Smooth muscle cell (in vitro differentiated cells): ENCODE measurements at regions not wholly inside any gene's neighbourhood (a gene's known extent, or its start where the extent isn't known, plus 50 kb on each side); places are given as distances from the start of the nearest gene placed in this dataset.
A peak's percentile ranks its signal among the peaks of the same experiment; 100 is the strongest.

Experiments used
- DNase-seq: peaks from one replicate; lab custom pipeline; 2025; ENCODE audit not compliant: unreplicated experiment; lab: John Stamatoyannopoulos, UW
- H2AFZ ChIP-seq: fragments of 200-600 bp; sonication (generic); 2 replicates; pipeline ENCODE4 v1.6.0; 2016; ENCODE audit warnings: antibody characterized with exemption, low read depth, mild to moderate bottlenecking
- H3F3A ChIP-seq: fragments of 200-600 bp; sonication (generic); 2 replicates; pipeline ENCODE4 v1.6.0; 2017; ENCODE audit warnings: antibody characterized with exemption, low read depth
- H3K27ac ChIP-seq: fragments of 200-600 bp; sonication (generic); 2 replicates; pipeline ENCODE4 v1.5.1; 2016; ENCODE audit warnings: low read depth, mild to moderate bottlenecking
- H3K27me3 ChIP-seq: fragments of 200-600 bp; sonication (generic); 2 replicates; pipeline ENCODE4 v1.6.1; 2016; ENCODE audit warnings: low read depth, mild to moderate bottlenecking
- H3K36me3 ChIP-seq: fragments of 200-600 bp; sonication (generic); 2 replicates; pipeline ENCODE4 v1.5.1; 2016; ENCODE audit warnings: low read depth
- H3K4me1 ChIP-seq: fragments of 200-600 bp; sonication (generic); 2 replicates; pipeline ENCODE4 v1.5.1; 2016; ENCODE audit warnings: low read depth
- H3K4me2 ChIP-seq: fragments of 200-600 bp; sonication (generic); 2 replicates; pipeline ENCODE4 v1.6.0; 2016; ENCODE audit warnings: mild to moderate bottlenecking
- H3K4me3 ChIP-seq: fragments of 200-600 bp; sonication (generic); 2 replicates; pipeline ENCODE4 v1.5.1; 2016; ENCODE audit warnings: mild to moderate bottlenecking
- H3K79me2 ChIP-seq: fragments of 200-600 bp; sonication (generic); 2 replicates; pipeline ENCODE4 v1.6.0; 2016; ENCODE audit warnings: low read depth, mild to moderate bottlenecking
- H3K9ac ChIP-seq: fragments of 200-600 bp; sonication (generic); 2 replicates; pipeline ENCODE4 v1.6.0; 2016; ENCODE audit warnings: low read depth
- H3K9me3 ChIP-seq: fragments of 200-600 bp; sonication (generic); replicated peaks from 2 replicates; pipeline ENCODE4 v1.5.1; 2016; ENCODE audit warnings: low read depth
- H4K20me1 ChIP-seq: fragments of 200-600 bp; sonication (generic); 2 replicates; pipeline ENCODE4 v1.6.0; 2016; ENCODE audit warnings: low read depth
- WGBS: methylation state at CpG from one replicate; pipeline ENCODE4 v1.1.7; 2016; ENCODE audit warnings: low lambda C conversion rate; 5-methylcytosine and 5-hydroxymethylcytosine counted together
- TF ChIP-seq, protein P1 (sequence below): fragments of 200-600 bp; sonication (generic); IDR thresholded peaks from 2 replicates; pipeline ENCODE4 v1.5.1; 2017; ENCODE audit warnings: borderline replicate concordance, mild to moderate bottlenecking, antibody characterized with exemption; ENCODE audit not compliant: insufficient read depth, poor library complexity, severe bottlenecking

DNA sequence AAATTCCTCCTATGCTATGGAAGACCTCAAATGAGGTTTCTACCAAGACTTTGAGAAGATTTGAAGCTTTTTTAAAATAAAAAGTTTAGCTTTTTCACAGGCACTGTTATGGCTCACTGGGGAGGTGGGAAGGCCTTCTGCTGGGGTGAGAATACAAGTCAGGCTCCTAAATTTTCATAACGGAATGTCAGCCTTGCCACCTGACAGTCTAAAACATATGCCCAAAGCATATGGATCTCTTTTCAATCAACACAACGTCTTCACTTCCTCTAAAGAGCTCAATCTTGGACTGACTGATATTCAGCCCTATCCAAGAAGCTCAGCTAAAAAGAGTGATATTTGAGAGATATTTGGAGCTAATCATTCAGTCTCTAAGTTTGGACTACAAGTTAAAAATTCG is 57.1 kb upstream of the LIN7C start:
- H3K4me2 ChIP-seq: peak overlapping the region; percentile 51
- H4K20me1 ChIP-seq: no peaks in the 10 kb centered on the region
- no peak overlapping the region for H2AFZ ChIP-seq
- WGBS: 77% methylated on average over 3 of the region's 3 CpGs
- no peak overlapping the region for H3K9ac ChIP-seq
- no peaks in the 10 kb centered on the region for H3K4me1 ChIP-seq
- no peak for DNase-seq
- no peaks in the 10 kb centered on the region for H3K9me3 ChIP-seq
- H3K79me2 ChIP-seq: no peaks in the 10 kb centered on the region
- no peak overlapping the region for H3K4me3 ChIP-seq
- H3K27ac ChIP-seq: peak overlapping the region; percentile 57
- H3F3A ChIP-seq: no peaks in the 10 kb centered on the region
- TF ChIP-seq, protein P1, sequence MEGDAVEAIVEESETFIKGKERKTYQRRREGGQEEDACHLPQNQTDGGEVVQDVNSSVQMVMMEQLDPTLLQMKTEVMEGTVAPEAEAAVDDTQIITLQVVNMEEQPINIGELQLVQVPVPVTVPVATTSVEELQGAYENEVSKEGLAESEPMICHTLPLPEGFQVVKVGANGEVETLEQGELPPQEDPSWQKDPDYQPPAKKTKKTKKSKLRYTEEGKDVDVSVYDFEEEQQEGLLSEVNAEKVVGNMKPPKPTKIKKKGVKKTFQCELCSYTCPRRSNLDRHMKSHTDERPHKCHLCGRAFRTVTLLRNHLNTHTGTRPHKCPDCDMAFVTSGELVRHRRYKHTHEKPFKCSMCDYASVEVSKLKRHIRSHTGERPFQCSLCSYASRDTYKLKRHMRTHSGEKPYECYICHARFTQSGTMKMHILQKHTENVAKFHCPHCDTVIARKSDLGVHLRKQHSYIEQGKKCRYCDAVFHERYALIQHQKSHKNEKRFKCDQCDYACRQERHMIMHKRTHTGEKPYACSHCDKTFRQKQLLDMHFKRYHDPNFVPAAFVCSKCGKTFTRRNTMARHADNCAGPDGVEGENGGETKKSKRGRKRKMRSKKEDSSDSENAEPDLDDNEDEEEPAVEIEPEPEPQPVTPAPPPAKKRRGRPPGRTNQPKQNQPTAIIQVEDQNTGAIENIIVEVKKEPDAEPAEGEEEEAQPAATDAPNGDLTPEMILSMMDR: no peak
- H3K27me3 ChIP-seq: no peaks in the 10 kb centered on the region
- H3K36me3 ChIP-seq: no peaks in the 10 kb centered on the region

- H4K20me1 ChIP-seq: no peaks in the 10 kb centered on the region
- H3K9me3 ChIP-seq: no peaks in the 10 kb centered on the region
- TF ChIP-seq, protein P1: no peak
- no peak for DNase-seq
- no peaks in the 10 kb centered on the region for H3K79me2 ChIP-seq
- no peak overlapping the region for H3K9ac ChIP-seq
- no peak overlapping the region for H2AFZ ChIP-seq
- H3K4me1 ChIP-seq: no peaks in the 10 kb centered on the region
- no peaks in the 10 kb centered on the region for H3K27me3 ChIP-seq
- peak overlapping the region; percentile 57 for H3K27ac ChIP-seq
- no peaks in the 10 kb centered on the region for H3F3A ChIP-seq
- H3K36me3 ChIP-seq: no peaks in the 10 kb centered on the region
- peak overlapping the region; percentile 51 for H3K4me2 ChIP-seq
- no peak overlapping the region for H3K4me3 ChIP-seq
Measured at GRCh38 chr11:27563201-27563600, 56.6 kb upstream of the LIN7C start.

DNA sequence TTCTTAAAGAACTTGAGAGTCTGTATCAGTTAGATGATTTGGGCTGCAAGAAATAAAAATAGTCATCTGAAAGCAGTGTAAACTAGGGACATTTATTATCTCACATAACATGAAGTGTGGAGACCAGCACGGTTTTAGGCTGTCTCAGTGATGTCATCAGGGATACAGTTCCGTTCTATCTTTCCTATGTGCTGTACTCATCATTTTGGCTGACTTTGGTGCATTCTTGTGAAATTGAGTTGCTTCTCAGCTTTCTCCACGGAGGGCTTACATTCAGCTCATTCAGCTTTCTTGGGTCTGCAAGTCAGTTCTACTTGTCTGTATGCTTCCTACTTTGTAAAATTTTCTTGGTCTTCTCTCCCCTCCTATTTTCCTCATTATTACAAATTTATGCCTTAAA is 51.8 kb upstream of the LIN7C start:
- Histone ChIP-seq H3K9me3 (no peaks in the 10 kb centered on the region), H3K36me3 (no peaks in the 10 kb centered on the region), H3K4me1 (no peaks in the 10 kb centered on the region), H2AFZ (no peak overlapping the region), H3K4me3 (no peak overlapping the region), H3K27ac (no peak overlapping the region), H3K79me2 (no peaks in the 10 kb centered on the region), H3K9ac (no peak overlapping the region), H4K20me1 (no peaks in the 10 kb centered on the region), H3K4me2 (no peak overlapping the region), H3F3A (no peaks in the 10 kb centered on the region), H3K27me3 (no peaks in the 10 kb centered on the region)
- TF ChIP-seq, protein P1: no peak
- DNase-seq: no peak
- WGBS: 75% methylated on average over 3 of the region's 3 CpGs

- 63% methylated on average over 3 of the region's 3 CpGs for WGBS
- Histone ChIP-seq H3K27ac (peak overlapping the region; percentile 4), H3K4me3 (no peak overlapping the region), H3K4me2 (peak overlapping the region; percentile 5), H3K4me1 (no peaks in the 10 kb centered on the region), H4K20me1 (no peaks in the 10 kb centered on the region), H3K36me3 (no peaks in the 10 kb centered on the region), H3F3A (no peaks in the 10 kb centered on the region), H3K27me3 (no peaks in the 10 kb centered on the region), H3K9me3 (no peaks in the 10 kb centered on the region), H3K79me2 (no peaks in the 10 kb centered on the region), H3K9ac (no peak overlapping the region), H2AFZ (peak overlapping the region; percentile 23)
- no peak for DNase-seq
- TF ChIP-seq, protein P1: no peak
Measured at GRCh38 chr11:27557226-27557625, 50.7 kb upstream of the LIN7C start.
